SKM-1 (cell line): ENCODE measurements at regions not wholly inside any gene's neighbourhood (a gene's known extent, or its start where the extent isn't known, plus 50 kb on each side); places are given as distances from the start of the nearest gene placed in this dataset.

Source experiments
- DNase-seq: peaks from one replicate; lab custom pipeline; 2025; ENCODE audit not compliant: unreplicated experiment; lab: John Stamatoyannopoulos, UW

DNA sequence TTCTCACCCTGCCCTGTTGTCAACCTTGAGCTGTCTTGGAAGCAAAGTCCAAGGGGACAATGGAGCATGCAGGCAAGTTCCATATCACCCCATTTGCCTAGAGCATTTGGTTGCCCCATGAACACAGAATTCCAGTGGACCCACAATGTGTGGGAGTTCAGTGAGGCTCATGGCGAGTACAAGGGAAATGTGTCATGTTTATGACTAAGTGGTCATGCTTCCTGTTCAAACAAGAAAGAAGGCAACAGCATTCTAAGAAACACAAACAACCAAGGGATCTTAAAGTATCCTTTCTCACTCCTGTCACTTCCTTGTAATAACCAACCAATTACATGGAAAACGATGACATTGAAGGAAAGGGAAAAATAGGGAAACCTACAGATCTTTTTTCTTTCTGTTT, 513.0 kb downstream of the INHBA start:
- DNase-seq: no peak

DNA sequence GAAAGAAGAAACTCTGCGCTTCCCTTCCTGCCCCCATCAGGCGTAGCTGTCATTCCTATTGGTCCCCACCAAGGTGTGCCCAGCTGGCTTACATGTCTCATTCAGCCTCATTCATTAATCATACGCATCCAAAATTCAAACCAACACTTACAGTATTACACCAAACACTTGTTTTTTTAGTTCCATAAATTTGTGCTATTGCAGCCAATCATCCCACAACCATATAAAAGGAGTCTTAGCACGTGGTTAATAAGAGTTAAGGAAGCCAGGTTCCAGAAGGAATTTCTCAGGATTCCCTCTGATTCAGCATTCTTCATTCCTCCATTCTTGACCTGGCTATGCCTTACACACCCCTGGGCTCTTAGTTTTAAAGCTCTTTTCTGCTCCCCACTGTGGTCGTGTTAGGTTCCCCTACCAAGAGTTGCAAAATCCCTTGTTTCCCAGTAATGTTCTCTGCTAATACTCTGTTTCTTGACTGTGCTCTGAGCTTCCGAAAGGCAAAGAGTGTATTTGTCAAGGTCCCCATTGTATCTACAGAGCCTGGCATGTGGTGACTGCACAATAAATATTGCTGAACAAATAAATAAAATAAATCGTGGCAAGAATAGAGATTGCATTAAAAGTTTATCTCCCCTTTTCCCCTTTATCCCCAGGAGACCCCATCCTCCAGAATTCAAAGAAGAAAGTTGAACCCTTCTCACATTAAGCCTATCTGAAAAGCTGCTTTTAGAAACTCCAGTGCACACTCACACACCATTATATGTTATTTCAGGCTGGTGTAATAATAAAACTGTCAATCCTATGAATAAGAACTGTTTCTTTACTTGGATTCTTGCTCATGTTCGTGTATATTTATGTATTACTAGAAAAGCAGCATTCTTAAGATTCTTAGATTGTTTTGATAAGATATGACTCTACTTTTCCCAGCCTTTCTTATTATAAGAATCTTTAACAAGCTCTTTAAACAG, 514.4 kb downstream of the INHBA start:
- no peak for DNase-seq

DNA sequence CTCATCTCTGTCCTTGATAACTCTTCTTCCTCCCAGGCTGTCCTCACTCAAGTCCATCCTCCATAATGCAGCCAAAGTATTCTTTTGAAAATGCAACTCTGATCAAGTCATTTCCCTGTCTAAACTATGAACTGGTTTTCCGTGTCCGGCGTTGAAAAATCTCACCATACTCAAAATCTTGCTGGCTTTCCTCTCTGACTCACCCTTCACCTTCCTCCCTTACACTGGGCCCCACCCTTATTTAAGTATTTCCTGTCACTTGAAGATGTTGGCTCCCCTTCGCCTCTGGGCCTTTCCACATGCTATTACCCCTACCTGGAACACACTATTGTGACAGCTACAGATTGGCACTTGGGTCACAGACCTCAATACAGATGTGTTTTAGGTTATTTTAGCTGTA, 515.6 kb downstream of the INHBA start:
- DNase-seq: no peak

DNA sequence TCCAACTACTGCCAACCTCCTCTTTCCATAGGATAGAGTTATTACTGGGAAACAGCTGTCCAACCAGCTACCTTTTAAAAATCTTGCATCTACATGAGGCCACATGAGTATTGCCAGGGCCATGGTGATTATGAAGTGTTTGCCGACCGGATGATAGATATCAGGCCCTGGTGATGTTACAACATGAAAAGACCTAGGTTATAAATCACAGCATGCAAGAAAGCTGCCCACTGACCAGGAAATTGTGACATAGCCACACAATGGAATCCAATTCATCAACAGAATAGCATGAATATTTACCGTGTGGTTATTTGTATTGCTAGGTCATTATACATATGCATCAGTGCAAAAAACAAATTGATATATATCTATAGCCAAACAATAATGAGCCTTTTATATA, 517.0 kb downstream of the INHBA start:
- no peak for DNase-seq

DNA sequence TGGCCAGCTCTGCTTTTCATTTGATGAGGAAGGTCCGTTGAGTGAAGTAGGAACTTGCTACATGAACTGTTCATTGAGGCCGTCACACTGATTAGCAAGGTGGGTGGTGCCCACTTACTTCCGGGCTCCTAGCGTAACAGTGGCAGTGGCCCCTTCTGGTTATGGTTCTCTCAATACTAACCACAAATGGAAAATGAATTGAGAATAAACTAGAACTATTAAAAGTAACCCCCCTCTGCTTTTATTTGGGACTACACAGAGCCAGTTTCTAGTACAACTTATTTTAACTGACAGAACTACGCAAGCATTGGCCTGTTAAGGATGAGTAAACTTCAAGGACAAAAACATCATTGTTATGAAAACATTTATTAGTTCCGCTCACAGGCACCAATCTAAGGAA, 519.1 kb downstream of the INHBA start:
- DNase-seq: no peak

DNA sequence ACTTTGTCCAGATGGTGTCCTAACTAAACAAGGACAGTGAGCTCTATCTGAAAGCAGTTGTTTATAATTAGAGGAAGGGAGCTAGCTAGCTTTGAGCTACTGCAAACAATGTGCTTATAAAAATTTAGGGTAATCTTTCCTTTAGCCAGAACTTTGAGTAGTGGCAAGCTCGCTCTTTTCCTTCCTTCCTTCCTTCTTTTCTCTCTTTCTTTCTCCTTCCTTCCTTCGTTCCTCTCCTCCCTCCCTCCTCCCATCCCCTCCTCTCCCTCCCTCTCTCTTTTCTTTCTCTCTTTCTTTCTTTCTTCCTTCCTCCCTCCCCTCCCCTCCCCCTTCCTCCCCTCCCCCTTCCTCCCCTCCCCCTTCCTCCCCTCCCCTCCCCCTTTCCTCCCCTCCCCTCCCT, 520.1 kb downstream of the INHBA start:
- no peak for DNase-seq

DNA sequence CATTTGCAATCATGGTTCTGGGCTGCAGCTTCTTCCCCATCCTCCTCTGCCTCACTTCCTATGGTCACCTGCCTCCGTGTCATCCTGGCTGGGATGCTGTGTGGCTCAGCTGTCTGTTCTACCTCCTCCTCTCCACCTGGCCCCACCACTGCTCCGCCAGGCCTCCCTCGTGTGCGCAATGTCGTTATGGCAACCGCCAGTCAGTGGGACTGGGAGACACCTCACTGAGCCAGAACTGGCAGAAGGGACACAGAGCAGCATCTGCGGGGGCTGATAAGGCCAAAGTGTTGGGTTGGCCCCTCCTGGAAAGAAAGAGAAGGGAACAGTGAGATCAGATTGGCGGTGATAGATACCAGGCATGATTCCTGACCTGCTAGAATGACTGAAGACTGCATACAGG, 527.5 kb downstream of the INHBA start:
- no peak for DNase-seq

DNA sequence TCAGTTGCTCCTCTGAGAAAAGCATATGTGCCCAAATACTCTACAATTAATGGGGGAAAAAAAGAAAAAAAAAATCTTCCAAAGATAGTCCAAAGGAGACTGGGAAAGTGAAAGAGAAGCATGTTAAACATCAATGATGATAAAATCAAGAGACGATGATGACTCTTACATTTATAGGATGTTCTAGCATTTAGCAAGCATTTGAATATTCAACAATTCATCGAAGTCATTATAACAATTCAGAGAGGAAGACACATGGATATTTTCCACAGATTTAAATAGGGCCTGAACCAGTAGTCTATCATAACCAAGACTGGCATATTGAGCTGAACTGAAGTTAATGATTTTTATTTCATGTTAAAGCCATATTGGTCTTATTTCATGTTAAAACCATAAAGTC, 528.4 kb downstream of the INHBA start:
- no peak for DNase-seq

DNA sequence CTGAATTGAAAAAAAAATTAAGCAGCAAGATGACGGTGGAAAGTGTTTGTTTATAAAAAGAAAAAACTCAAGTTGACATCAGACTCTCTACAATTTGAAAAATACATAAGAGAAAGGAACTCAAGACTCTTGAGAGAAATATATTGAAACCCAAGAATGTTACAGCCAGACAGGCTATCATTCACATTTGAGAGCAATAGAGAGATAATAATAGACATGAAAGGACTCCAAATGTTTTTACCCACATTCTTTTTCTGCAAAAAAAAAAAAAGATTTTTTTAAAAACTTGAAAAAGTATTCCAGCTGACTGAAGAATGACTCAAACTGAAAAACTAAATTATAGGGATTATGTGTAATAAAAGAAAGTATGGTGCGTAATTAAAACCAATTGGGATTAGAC, 532.4 kb downstream of the INHBA start:
- no peak for DNase-seq

DNA sequence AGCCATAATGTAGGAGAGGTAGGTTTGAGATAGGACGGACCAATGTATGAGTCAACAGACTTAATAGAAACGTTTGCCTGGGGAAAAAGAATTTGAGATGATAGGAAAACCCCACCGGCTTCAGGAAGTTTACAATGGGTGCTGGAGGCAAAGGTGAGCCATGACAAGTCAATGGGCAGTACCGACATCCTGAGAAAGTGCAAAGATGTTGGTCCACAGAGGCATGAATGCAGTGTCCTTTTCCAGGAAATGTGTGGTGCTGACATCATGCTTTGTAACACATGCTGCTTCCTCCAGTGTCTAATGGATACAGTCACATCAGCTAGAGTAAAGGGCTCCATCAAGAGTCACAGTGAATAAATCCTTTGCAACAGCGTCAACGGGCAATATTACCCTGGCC, 533.6 kb downstream of the INHBA start:
- DNase-seq: no peak

DNA sequence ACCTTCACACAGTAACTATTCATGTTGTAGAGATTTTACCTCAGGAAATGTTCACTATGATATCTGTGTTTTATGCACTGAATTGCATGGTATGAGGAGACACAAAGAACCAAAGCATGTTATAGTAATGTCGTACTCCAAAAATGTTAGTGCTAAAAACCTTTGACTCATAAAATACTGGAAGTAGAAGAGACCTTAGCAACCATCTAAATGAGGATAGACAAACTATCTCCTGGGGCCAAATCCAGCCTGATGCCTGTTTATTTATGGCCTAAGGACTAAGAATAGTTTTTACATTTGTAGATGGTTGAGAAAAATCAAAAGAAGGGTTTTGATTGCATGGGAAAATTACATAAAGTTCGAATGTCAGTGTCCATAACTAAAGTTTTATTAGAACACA, 535.1 kb downstream of the INHBA start:
- DNase-seq: no peak

DNA sequence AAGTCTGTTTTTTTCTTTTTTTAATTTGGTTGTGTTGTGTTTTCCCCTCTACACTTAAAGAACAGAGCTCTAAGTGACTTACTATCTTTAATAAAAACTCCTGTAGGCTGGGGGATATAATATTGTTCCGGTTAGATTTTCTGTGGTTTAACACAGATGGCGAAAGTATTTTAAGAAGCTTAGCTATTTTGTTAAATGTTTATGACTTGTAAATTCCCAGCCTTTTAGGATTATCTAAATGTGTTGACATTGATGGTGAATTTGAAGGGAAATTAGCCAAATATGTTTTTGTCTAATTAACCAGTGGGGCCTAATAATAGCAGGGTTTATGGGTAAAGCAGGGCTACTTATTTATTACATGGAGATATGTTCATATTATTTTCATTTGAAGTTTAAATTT, 538.5 kb downstream of the INHBA start:
- no peak for DNase-seq

DNA sequence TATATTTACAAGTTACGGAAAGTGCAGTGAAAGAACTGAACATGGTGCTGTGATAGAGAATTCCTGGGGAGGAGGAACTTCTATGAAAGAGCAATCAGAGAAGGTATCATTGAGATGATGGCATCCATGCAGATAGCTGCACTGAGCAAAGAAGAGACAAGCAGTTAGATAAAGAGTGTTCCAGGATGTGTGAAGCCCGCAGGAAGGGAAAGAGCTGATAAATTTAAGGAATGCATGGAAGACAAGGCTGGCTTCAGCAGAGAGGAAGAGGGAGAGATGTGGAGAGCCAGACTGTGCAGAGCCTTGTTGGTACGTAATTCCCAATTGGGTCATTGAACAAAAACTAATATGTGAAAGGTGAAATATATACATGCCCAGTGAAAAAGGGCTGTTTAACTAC, 538.9 kb downstream of the INHBA start:
- DNase-seq: no peak

DNA sequence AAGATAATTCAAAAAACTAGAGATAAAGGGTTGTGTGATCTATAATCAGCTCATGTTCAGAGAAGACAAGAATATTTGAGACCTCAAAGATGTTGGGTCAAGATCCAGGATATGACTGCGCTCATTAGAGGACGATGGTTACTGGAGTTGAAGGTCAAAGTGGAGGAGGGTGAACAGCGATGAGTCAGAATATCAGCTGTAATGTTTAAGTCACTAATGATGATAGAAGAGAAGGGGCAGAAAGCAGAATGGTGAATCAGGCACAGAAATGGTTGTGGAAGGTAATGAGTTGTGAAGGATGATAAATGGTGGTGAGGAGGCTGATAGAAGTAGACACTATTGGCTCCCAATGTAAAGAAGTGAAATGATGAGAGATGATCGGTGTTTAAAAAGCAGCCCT, 540.3 kb downstream of the INHBA start:
- no peak for DNase-seq

DNA sequence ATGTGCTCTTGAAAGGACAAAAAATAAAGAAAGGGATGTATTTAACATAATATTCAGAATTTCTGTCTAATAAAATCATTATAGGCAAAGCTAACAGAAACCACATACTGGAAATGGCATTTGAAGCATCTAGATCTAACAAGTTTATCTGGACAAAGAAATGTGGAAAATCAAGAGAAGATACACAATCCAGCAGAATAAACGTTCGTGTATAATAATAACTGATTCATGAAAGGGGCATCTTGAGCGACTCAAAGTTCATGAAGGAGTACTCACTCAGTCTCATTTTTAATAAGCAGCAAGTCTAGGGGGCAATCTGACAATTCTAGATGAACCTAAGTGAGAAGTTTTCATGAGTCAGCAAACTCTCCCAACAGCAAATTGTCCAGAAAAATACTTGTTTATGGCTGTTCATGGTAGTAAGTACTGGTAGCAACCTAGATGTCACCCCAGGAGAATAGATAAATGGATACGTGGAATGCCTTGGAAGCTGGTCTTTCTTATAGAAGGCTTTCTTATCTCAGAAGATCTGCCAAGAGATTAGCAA, 541.8 kb downstream of the INHBA start:
- no peak for DNase-seq

DNA sequence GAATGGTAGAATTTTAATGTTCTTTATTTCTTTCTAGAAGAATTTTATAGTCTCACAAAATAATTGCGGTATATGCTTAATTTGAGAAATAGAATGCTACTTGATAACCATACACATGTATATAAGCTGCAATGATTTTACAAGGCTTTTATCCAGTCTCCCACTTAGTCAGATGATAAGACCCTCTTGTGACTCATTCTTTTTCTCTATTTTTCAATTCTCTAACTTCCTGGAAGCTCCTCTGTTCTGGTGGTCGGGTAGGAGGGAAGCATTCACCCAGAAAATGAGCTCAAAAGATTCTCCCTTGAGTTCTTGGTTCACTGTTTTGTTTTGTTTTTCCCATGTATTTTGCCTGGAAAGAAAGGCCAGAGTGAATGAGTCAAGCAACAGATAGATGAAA, 546.6 kb downstream of the INHBA start:
- DNase-seq: no peak

DNA sequence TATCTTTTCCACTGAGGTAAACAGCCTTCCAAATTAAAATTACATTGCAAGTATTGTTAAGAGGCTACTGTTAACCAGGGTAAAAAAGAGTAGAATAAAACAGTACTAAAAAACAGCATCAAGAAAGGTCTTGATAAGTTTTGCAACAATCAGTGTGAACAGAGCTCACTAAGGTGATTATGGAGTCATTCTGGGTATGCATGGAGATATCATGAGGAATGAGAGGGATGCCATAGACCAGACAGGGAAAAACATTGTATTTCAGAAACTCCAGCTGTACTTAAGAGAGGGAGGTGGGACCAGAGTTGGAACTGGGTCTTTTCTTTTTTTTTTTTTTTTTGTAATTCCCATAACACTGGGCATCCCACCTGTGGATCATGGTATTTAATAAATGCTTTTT, 549.6 kb downstream of the INHBA start:
- DNase-seq: no peak

DNA sequence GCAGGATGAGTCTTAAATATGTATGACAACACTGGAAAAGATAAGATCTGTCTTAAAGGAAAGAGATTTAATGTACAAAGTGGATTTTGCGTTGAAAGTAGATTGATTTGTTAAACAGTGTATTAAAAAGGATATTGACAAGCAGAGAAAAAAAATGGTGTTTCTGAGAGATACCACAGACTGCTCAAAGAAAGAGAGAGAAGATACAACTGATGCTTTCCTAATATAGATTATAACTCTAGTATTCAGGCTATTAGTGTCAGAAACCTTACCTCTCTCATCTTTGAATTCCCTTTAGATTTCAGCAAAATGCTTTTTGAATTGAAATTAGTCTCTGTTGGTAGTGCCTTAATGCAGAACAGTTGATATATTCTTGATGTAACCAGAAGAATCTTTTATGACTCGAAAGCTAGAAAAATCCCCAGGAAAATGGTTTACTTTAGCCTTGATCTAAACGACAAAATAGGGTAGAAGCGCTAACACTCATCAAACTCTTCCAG, 550.7 kb downstream of the INHBA start:
- no peak for DNase-seq

DNA sequence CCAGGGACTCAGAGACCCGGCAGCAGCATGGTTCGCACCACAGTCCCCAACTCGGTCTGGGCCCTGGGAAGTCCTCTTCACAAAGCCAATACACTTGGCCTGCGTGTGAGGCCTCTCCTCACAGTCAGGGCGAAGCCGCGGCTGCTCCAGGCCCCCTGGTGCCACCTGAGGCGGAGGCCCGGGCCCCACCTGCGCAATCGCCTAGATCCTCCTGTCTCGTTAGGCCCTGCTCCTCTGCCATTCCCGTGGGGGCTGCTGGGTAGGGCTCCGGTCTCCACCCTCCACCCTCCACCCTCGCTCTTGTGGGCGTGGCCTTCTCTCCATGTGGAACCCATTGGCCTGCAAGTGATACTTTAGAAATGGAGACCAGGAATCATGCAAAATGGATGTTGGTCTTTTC, 553.3 kb downstream of the INHBA start:
- DNase-seq: no peak

DNA sequence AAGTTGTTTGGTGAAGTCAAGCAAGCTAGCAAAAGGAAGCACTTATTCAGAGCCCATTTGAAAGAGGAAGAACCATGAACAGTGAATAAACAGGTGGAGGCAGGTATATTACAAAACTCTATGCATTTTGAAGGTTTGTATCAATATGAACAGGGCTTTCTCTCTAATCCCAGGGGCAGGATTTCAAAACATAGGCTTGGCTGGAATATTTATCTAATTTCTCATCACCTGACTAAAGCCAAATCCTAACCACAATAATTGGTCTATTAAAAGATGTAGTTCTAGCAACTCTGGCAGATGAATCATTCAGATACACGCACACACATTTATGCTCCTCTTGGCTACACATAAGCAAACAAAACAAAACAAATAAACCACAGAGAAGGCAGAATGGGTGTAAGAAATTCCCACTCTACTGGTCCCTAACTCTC, 554.4 kb downstream of the INHBA start:
- no peak for DNase-seq

DNA sequence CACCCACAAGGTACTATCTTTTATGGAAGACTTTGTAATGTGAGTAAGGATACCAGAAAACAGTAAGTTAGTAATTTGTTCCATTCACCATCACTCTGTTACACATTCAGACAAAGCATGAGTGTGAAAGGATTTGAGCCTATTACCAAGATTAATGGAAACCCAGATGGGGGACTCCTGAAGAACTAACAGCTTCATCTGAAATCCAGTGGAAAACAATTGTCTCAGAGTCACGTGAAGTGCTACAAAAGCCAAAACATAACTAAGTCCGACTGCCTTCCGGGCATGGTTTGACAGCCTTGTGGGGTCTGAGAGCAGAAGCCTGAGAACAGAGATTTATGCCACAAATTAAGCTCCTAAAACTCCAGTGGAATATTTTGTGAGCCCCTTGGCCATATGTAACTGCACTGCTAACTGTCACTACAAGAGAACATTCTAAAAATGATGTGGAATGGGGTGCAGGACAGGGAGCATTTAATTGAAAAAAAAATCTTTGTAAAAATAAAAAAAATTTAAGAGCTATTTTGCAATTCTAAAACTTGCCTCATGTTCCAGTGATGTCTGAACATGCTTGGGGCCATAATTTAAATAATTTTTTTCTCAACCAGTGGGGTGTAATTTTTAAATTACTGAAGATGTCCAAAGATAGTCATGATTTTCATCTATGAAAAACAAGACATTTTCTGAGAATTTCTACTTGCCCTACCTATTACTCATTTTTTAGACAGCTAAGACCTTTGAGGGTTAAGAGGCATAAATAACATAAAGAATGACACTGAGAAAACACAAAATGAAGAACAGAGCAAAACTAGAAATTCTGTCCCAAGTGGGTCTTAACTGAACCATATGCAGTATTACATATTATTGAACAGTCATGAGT, 555.0 kb downstream of the INHBA start:
- DNase-seq: no peak

DNA sequence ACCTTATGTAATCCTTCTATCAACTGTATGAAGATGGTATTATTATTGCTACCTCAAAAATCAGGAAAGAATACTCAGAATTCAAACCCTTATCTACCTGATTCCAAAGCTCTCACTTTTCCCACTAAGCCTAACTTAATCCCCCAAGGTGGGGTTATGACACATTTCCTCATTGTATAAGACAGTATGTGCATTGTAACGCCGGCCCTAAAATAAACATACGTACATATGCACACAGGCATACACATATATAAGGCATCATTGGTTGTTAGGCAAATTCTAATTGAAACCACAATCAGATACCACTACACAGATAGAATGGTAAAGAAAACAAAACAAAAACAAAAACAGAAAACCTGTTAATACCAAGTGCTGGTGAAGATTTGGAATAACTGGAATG, 556.5 kb downstream of the INHBA start:
- DNase-seq: no peak
